ENCODE measurements at regions not wholly inside any gene's neighbourhood (a gene's known extent, or its start where the extent isn't known, plus 50 kb on each side); places are given as distances from the start of the nearest gene placed in this dataset.

GRCh38 chr9:126117631-126118030, 209.0 kb upstream of the MVB12B start:
- Mint-ChIP-seq H3K4me3 (no peak overlapping the region), H3K27me3 (peaks cover 36% of the 10 kb centered on the region), H3K9me3 (no peaks in the 10 kb centered on the region), H3K27ac (no peak overlapping the region), H3K36me3 (ENCODE audit: low read depth) (no peaks in the 10 kb centered on the region), H3K4me1 (ENCODE audit: low read depth) (no peaks in the 10 kb centered on the region)

GRCh38 chr9:126119731-126120130, 206.9 kb upstream of the MVB12B start:
- no peaks in the 10 kb centered on the region for H3K36me3 Mint-ChIP-seq (ENCODE audit: low read depth)
- no peak overlapping the region for H3K27ac Mint-ChIP-seq
- no peaks in the 10 kb centered on the region for H3K9me3 Mint-ChIP-seq
- H3K4me3 Mint-ChIP-seq = no peak overlapping the region
- no peaks in the 10 kb centered on the region for H3K4me1 Mint-ChIP-seq (ENCODE audit: low read depth)
- H3K27me3 Mint-ChIP-seq = peaks cover 43% of the 10 kb centered on the region

GRCh38 chr9:126122901-126123616, 203.6 kb upstream of the MVB12B start:
- Mint-ChIP-seq H3K4me3 (no peak overlapping the region), H3K36me3 (ENCODE audit: low read depth) (no peaks in the 10 kb centered on the region), H3K27me3 (peaks cover 45% of the 10 kb centered on the region)

GRCh38 chr9:126123927-126124326, 202.7 kb upstream of the MVB12B start:
- Mint-ChIP-seq H3K4me3 (no peak overlapping the region), H3K4me1 (ENCODE audit: low read depth) (no peaks in the 10 kb centered on the region), H3K36me3 (ENCODE audit: low read depth) (no peaks in the 10 kb centered on the region), H3K27ac (no peak overlapping the region), H3K27me3 (peaks cover 48% of the 10 kb centered on the region), H3K9me3 (no peaks in the 10 kb centered on the region)

More at GRCh38 chr9:126122901-126123616, 203.6 kb upstream of the MVB12B start:
- Mint-ChIP-seq H3K27ac (no peak overlapping the region), H3K9me3 (no peaks in the 10 kb centered on the region), H3K4me1 (ENCODE audit: low read depth) (no peaks in the 10 kb centered on the region)

- Mint-ChIP-seq H3K4me1 (ENCODE audit: low read depth) (no peaks in the 10 kb centered on the region), H3K27me3 (peaks cover 49% of the 10 kb centered on the region), H3K9me3 (no peaks in the 10 kb centered on the region), H3K27ac (no peak overlapping the region), H3K36me3 (ENCODE audit: low read depth) (no peaks in the 10 kb centered on the region), H3K4me3 (no peak overlapping the region)
Measured at GRCh38 chr9:126125177-126125576, 201.5 kb upstream of the MVB12B start.

GRCh38 chr9:126125577-126125976, 201.1 kb upstream of the MVB12B start:
- Mint-ChIP-seq H3K27ac (no peak overlapping the region), H3K4me3 (no peak overlapping the region), H3K4me1 (ENCODE audit: low read depth) (no peaks in the 10 kb centered on the region), H3K27me3 (peaks cover 48% of the 10 kb centered on the region), H3K9me3 (no peaks in the 10 kb centered on the region), H3K36me3 (ENCODE audit: low read depth) (no peaks in the 10 kb centered on the region)

- Mint-ChIP-seq H3K27me3 (peaks cover 48% of the 10 kb centered on the region), H3K4me1 (ENCODE audit: low read depth) (no peaks in the 10 kb centered on the region), H3K9me3 (no peaks in the 10 kb centered on the region), H3K4me3 (no peak overlapping the region), H3K36me3 (ENCODE audit: low read depth) (no peaks in the 10 kb centered on the region), H3K27ac (no peak overlapping the region)
Measured at GRCh38 chr9:126125992-126126409, 200.6 kb upstream of the MVB12B start.

GRCh38 chr9:126126807-126127206, 199.8 kb upstream of the MVB12B start:
- no peaks in the 10 kb centered on the region for H3K4me1 Mint-ChIP-seq (ENCODE audit: low read depth)
- H3K36me3 Mint-ChIP-seq (ENCODE audit: low read depth) = no peaks in the 10 kb centered on the region
- H3K27me3 Mint-ChIP-seq = peaks cover 50% of the 10 kb centered on the region
- H3K4me3 Mint-ChIP-seq = no peak overlapping the region
- no peaks in the 10 kb centered on the region for H3K9me3 Mint-ChIP-seq
- no peak overlapping the region for H3K27ac Mint-ChIP-seq

GRCh38 chr9:126127591-126127990, 199.0 kb upstream of the MVB12B start:
- H3K36me3 Mint-ChIP-seq (ENCODE audit: low read depth) = no peaks in the 10 kb centered on the region
- no peak overlapping the region for H3K4me3 Mint-ChIP-seq
- H3K27ac Mint-ChIP-seq = no peak overlapping the region
- no peaks in the 10 kb centered on the region for H3K4me1 Mint-ChIP-seq (ENCODE audit: low read depth)
- peaks cover 48% of the 10 kb centered on the region for H3K27me3 Mint-ChIP-seq
- peaks cover under 1% of the 10 kb centered on the region for H3K9me3 Mint-ChIP-seq

GRCh38 chr9:126128494-126129142, 198.0 kb upstream of the MVB12B start:
- Mint-ChIP-seq H3K27ac (no peak overlapping the region), H3K27me3 (peaks cover 54% of the 10 kb centered on the region), H3K4me1 (ENCODE audit: low read depth) (no peaks in the 10 kb centered on the region), H3K9me3 (peaks cover 6% of the 10 kb centered on the region), H3K36me3 (ENCODE audit: low read depth) (no peaks in the 10 kb centered on the region), H3K4me3 (no peak overlapping the region)

- peaks cover 6% of the 10 kb centered on the region for H3K9me3 Mint-ChIP-seq
- H3K4me1 Mint-ChIP-seq (ENCODE audit: low read depth) = no peaks in the 10 kb centered on the region
- no peak overlapping the region for H3K27ac Mint-ChIP-seq
- H3K36me3 Mint-ChIP-seq (ENCODE audit: low read depth) = no peaks in the 10 kb centered on the region
- H3K27me3 Mint-ChIP-seq = peaks cover 58% of the 10 kb centered on the region
- no peak overlapping the region for H3K4me3 Mint-ChIP-seq
Measured at GRCh38 chr9:126131066-126132010, 195.3 kb upstream of the MVB12B start.

GRCh38 chr9:126132746-126133145, 193.9 kb upstream of the MVB12B start:
- no peaks in the 10 kb centered on the region for H3K36me3 Mint-ChIP-seq (ENCODE audit: low read depth)
- H3K27me3 Mint-ChIP-seq = peaks cover 54% of the 10 kb centered on the region
- no peak overlapping the region for H3K27ac Mint-ChIP-seq
- H3K9me3 Mint-ChIP-seq = peaks cover 11% of the 10 kb centered on the region
- H3K4me1 Mint-ChIP-seq (ENCODE audit: low read depth) = no peaks in the 10 kb centered on the region
- H3K4me3 Mint-ChIP-seq = no peak overlapping the region

GRCh38 chr9:126144196-126144595, 182.4 kb upstream of the MVB12B start:
- Mint-ChIP-seq H3K9me3 (peaks cover 9% of the 10 kb centered on the region), H3K27ac (no peak overlapping the region), H3K4me1 (ENCODE audit: low read depth) (peaks cover 8% of the 10 kb centered on the region), H3K36me3 (ENCODE audit: low read depth) (no peaks in the 10 kb centered on the region), H3K4me3 (no peak overlapping the region), H3K27me3 (peaks cover 40% of the 10 kb centered on the region)

- Mint-ChIP-seq H3K36me3 (ENCODE audit: low read depth) (no peaks in the 10 kb centered on the region), H3K27me3 (peaks cover 35% of the 10 kb centered on the region)
Measured at GRCh38 chr9:126144603-126145456, 181.8 kb upstream of the MVB12B start.

More at GRCh38 chr9:126144603-126145456, 181.8 kb upstream of the MVB12B start:
- H3K9me3 Mint-ChIP-seq = peaks cover 4% of the 10 kb centered on the region
- no peak overlapping the region for H3K4me3 Mint-ChIP-seq
- peaks cover 8% of the 10 kb centered on the region for H3K4me1 Mint-ChIP-seq (ENCODE audit: low read depth)
- no peak overlapping the region for H3K27ac Mint-ChIP-seq
